GM21367 (cell line): ENCODE measurements at regions not wholly inside any gene's neighbourhood (a gene's known extent, or its start where the extent isn't known, plus 50 kb on each side); places are given as distances from the start of the nearest gene placed in this dataset.
A peak's percentile ranks its signal among the peaks of the same experiment; 100 is the strongest.

Experiments
- ATAC-seq: cut with Tn5 transposase; IDR thresholded peaks from one replicate; pipeline ENCODE4 v1.9.1; 2021; ENCODE audit not compliant: unreplicated experiment

GRCh38 chr20:53750827-53751619, 157.4 kb upstream of the ZNF217 start:
- peak; percentile 72 for ATAC-seq

- ATAC-seq: no peak
Observed at GRCh38 chr20:53749499-53749898, 155.9 kb upstream of the ZNF217 start.

GRCh38 chr20:53748821-53749421, 155.3 kb upstream of the ZNF217 start:
- no peak for ATAC-seq

GRCh38 chr20:53748176-53748575, 154.5 kb upstream of the ZNF217 start:
- ATAC-seq: no peak

GRCh38 chr20:53743607-53744260, 150.1 kb upstream of the ZNF217 start:
- no peak for ATAC-seq

- no peak for ATAC-seq
Observed at GRCh38 chr20:53742685-53743081, 149.0 kb upstream of the ZNF217 start.

- no peak for ATAC-seq
Observed at GRCh38 chr20:53741726-53742028, 148.0 kb upstream of the ZNF217 start.

GRCh38 chr20:53739799-53740785, 146.5 kb upstream of the ZNF217 start:
- peak; percentile 32 for ATAC-seq

- no peak for ATAC-seq
Observed at GRCh38 chr20:53738945-53739798, 145.5 kb upstream of the ZNF217 start.

- ATAC-seq: no peak
Observed at GRCh38 chr20:53738039-53738944, 144.7 kb upstream of the ZNF217 start.

- no peak for ATAC-seq
Observed at GRCh38 chr20:53737396-53738038, 143.9 kb upstream of the ZNF217 start.

- ATAC-seq: no peak
Observed at GRCh38 chr20:53736757-53737395, 143.2 kb upstream of the ZNF217 start.

GRCh38 chr20:53736122-53736756, 142.6 kb upstream of the ZNF217 start:
- no peak for ATAC-seq

- no peak for ATAC-seq
Observed at GRCh38 chr20:53735536-53736050, 142.0 kb upstream of the ZNF217 start.

GRCh38 chr20:53734006-53734688, 140.5 kb upstream of the ZNF217 start:
- ATAC-seq: no peak

GRCh38 chr20:53731595-53731994, 138.0 kb upstream of the ZNF217 start:
- no peak for ATAC-seq

GRCh38 chr20:53728359-53728758, 134.7 kb upstream of the ZNF217 start:
- no peak for ATAC-seq
